ENCODE measurements at regions not wholly inside any gene's neighbourhood (a gene's known extent, or its start where the extent isn't known, plus 50 kb on each side); places are given as distances from the start of the nearest gene placed in this dataset.

DNA sequence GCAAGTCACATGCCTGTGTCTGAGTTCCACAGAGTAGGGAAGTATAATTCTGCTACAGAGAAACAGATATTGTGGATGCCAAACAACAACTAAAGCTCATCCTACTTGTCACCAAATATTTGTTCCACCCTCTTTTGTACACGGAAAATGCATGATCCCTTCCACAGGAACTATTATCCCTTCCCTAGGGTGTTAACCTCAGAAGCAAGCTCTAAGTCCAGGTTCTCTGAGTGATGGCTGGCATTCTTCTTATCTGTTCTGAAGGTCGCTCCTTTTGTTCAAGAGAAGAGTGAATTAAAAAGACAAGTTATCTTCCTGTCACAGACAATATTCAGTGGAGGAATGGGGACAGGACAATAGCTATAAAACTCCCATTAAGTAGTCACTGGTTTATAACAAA, 460.1 kb upstream of the GCFC2 start:
- no peaks in the 10 kb centered on the region for H3K27me3 ChIP-seq (ENCODE audit: insufficient read depth, low read length)
- no peak overlapping the region for H2AFZ ChIP-seq (ENCODE audit: low read length)
- no peaks in the 10 kb centered on the region for H3K36me3 ChIP-seq (ENCODE audit: insufficient read depth, low read length)
- H3K79me2 ChIP-seq (ENCODE audit: insufficient read depth, low read length): no peaks in the 10 kb centered on the region
- H3K4me3 ChIP-seq (ENCODE audit: insufficient read depth, low read length): no peak overlapping the region
- TF ChIP-seq, protein P1, sequence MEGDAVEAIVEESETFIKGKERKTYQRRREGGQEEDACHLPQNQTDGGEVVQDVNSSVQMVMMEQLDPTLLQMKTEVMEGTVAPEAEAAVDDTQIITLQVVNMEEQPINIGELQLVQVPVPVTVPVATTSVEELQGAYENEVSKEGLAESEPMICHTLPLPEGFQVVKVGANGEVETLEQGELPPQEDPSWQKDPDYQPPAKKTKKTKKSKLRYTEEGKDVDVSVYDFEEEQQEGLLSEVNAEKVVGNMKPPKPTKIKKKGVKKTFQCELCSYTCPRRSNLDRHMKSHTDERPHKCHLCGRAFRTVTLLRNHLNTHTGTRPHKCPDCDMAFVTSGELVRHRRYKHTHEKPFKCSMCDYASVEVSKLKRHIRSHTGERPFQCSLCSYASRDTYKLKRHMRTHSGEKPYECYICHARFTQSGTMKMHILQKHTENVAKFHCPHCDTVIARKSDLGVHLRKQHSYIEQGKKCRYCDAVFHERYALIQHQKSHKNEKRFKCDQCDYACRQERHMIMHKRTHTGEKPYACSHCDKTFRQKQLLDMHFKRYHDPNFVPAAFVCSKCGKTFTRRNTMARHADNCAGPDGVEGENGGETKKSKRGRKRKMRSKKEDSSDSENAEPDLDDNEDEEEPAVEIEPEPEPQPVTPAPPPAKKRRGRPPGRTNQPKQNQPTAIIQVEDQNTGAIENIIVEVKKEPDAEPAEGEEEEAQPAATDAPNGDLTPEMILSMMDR (IDR thresholded peaks at IDR 0.05; ENCODE audit: extremely low read depth, low read depth, low read length): no peak
- no peaks in the 10 kb centered on the region for H3K4me1 ChIP-seq (ENCODE audit: insufficient read depth, low read length)
- no peak overlapping the region for H3K4me2 ChIP-seq (ENCODE audit: insufficient read depth, low read length)
- H3K27ac ChIP-seq (ENCODE audit: low read depth, low read length): no peak overlapping the region
- no peaks in the 10 kb centered on the region for H4K20me1 ChIP-seq (ENCODE audit: insufficient read depth, low read length)
- DNase-seq (ENCODE audit: insufficient read length, low spot score, missing footprints): no peak
- H3K9me3 ChIP-seq (ENCODE audit: low read depth, low read length): peaks cover 3% of the 10 kb centered on the region

DNA sequence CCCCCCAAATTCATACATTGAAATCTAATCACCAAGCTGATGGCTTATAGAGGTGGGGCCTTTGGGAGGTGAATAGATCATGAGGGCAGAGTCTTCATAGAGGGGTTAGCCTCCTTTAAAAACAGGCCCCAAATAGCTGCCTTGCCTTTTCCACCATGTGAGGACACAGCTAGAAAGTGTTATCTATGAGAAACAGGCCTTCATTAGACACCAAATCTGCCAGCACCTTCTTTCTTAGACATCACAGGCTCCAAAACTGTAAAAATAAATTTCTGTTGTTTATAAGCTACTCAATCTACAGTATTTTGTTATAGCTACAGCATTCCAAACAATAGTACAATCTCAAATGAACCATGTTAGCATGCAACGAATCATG, 459.3 kb upstream of the GCFC2 start:
- H3K4me2 ChIP-seq (ENCODE audit: insufficient read depth, low read length): no peak overlapping the region
- no peak overlapping the region for H2AFZ ChIP-seq (ENCODE audit: low read length)
- no peak for DNase-seq (ENCODE audit: insufficient read length, low spot score, missing footprints)
- H3K27me3 ChIP-seq (ENCODE audit: insufficient read depth, low read length): no peaks in the 10 kb centered on the region
- TF ChIP-seq, protein P1 (IDR thresholded peaks at IDR 0.05; ENCODE audit: extremely low read depth, low read depth, low read length): no peak
- no peaks in the 10 kb centered on the region for H4K20me1 ChIP-seq (ENCODE audit: insufficient read depth, low read length)
- no peak overlapping the region for H3K4me3 ChIP-seq (ENCODE audit: insufficient read depth, low read length)
- H3K4me1 ChIP-seq (ENCODE audit: insufficient read depth, low read length): no peaks in the 10 kb centered on the region
- no peaks in the 10 kb centered on the region for H3K36me3 ChIP-seq (ENCODE audit: insufficient read depth, low read length)
- no peaks in the 10 kb centered on the region for H3K79me2 ChIP-seq (ENCODE audit: insufficient read depth, low read length)
- no peaks in the 10 kb centered on the region for H3K9me3 ChIP-seq (ENCODE audit: low read depth, low read length)
- H3K27ac ChIP-seq (ENCODE audit: low read depth, low read length): no peak overlapping the region

DNA sequence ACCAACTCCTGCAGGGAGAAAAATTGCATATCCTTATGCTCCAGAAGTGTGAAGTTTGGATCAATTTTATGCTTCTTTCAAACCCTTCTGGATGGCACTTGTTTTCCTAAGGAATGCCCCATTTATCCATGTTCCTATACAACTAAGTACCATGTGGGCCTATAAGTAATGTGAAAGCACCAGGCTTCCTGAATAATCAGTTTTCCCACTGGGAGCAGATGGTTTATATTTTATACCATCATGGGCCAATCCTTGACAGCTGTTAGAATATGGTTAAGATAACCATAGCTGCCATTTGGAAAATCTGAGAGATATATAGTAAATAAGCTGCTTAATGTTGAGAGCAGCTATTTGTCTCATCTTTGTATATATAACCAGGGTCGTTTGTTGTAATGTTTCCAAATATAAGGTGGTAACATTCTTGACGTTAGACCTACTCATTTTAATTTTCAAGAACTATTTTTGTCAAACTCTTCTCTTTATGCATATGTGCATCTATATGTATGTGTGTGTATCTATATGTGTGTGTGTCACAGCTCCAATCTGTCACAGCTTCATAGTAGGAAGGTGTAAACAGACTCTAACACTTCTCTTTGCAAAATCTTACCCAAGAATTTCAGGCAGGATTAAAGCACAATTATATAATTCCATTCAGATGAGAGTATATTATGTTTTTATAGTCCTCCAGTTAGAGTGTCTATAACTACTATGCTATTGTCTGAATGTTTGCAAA, 458.7 kb upstream of the GCFC2 start:
- TF ChIP-seq, protein P1 (IDR thresholded peaks at IDR 0.05; ENCODE audit: extremely low read depth, low read depth, low read length): no peak
- no peaks in the 10 kb centered on the region for H4K20me1 ChIP-seq (ENCODE audit: insufficient read depth, low read length)
- no peaks in the 10 kb centered on the region for H3K79me2 ChIP-seq (ENCODE audit: insufficient read depth, low read length)
- no peak overlapping the region for H2AFZ ChIP-seq (ENCODE audit: low read length)
- no peak for DNase-seq (ENCODE audit: insufficient read length, low spot score, missing footprints)
- H3K27ac ChIP-seq (ENCODE audit: low read depth, low read length): no peak overlapping the region
- no peak overlapping the region for H3K4me2 ChIP-seq (ENCODE audit: insufficient read depth, low read length)
- no peak overlapping the region for H3K4me3 ChIP-seq (ENCODE audit: insufficient read depth, low read length)
- no peaks in the 10 kb centered on the region for H3K36me3 ChIP-seq (ENCODE audit: insufficient read depth, low read length)
- H3K9me3 ChIP-seq (ENCODE audit: low read depth, low read length): no peaks in the 10 kb centered on the region
- no peaks in the 10 kb centered on the region for H3K4me1 ChIP-seq (ENCODE audit: insufficient read depth, low read length)
- no peaks in the 10 kb centered on the region for H3K27me3 ChIP-seq (ENCODE audit: insufficient read depth, low read length)

DNA sequence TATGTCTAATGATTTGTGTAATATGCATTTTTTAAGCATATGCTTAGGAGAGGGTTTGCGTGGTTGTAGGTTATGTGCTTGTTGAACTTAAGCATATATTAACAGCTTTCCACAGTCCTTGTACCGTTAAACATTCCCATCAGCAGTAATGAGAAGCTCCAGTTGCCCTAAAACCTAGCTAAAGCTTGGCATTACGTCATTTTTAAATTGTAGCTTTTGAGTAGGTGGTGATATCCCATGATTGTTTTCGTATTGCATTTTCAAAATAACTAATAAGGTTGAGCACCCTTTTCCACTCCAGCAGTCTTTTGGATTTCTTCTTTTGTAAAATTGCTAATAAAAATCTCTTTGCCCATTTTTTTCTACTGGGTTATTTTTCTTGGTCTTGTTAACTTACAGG, 453.1 kb upstream of the GCFC2 start:
- Histone ChIP-seq H3K79me2 (ENCODE audit: insufficient read depth, low read length) (no peaks in the 10 kb centered on the region), H3K4me3 (ENCODE audit: insufficient read depth, low read length) (no peak overlapping the region), H3K27ac (ENCODE audit: low read depth, low read length) (no peak overlapping the region), H4K20me1 (ENCODE audit: insufficient read depth, low read length) (no peaks in the 10 kb centered on the region), H3K4me1 (ENCODE audit: insufficient read depth, low read length) (no peaks in the 10 kb centered on the region), H3K9me3 (ENCODE audit: low read depth, low read length) (no peaks in the 10 kb centered on the region), H2AFZ (ENCODE audit: low read length) (no peak overlapping the region), H3K27me3 (ENCODE audit: insufficient read depth, low read length) (no peaks in the 10 kb centered on the region), H3K4me2 (ENCODE audit: insufficient read depth, low read length) (no peak overlapping the region), H3K36me3 (ENCODE audit: insufficient read depth, low read length) (no peaks in the 10 kb centered on the region)
- no peak for DNase-seq (ENCODE audit: insufficient read length, low spot score, missing footprints)
- TF ChIP-seq, protein P1 (IDR thresholded peaks at IDR 0.05; ENCODE audit: extremely low read depth, low read depth, low read length): no peak
